ENCODE measurements at regions not wholly inside any gene's neighbourhood (a gene's known extent, or its start where the extent isn't known, plus 50 kb on each side); places are given as distances from the start of the nearest gene placed in this dataset.

- in situ Hi-C loops (cut with HindIII; ENCODE audit: low sequenced_read_pairs): no loop called here
Measured at GRCh38 chr2:217396165-217396564, 536.3 kb upstream of the TNP1 start.

GRCh38 chr2:217394510-217395351, 534.9 kb upstream of the TNP1 start:
- in situ Hi-C loops (cut with HindIII; ENCODE audit: low sequenced_read_pairs): no loop called here

GRCh38 chr2:217393585-217394032, 533.7 kb upstream of the TNP1 start:
- in situ Hi-C loops (cut with HindIII; ENCODE audit: low sequenced_read_pairs): no loop called here

- in situ Hi-C loops (cut with HindIII; ENCODE audit: low sequenced_read_pairs): no loop called here
Measured at GRCh38 chr2:217392930-217393584, 533.2 kb upstream of the TNP1 start.

- in situ Hi-C loops (cut with HindIII; ENCODE audit: low sequenced_read_pairs): loop anchor here (5.0 kb wide), 1 partner anchor 49 kb away; no protein-coding TSS in a partner anchor
Measured at GRCh38 chr2:217387776-217388387, 528.0 kb upstream of the TNP1 start.

- in situ Hi-C loops (cut with HindIII; ENCODE audit: low sequenced_read_pairs): loop anchor here (5.0 kb wide), 1 partner anchor 51 kb away; no protein-coding TSS in a partner anchor
Measured at GRCh38 chr2:217386041-217386440, 526.2 kb upstream of the TNP1 start.

- in situ Hi-C loops (cut with HindIII; ENCODE audit: low sequenced_read_pairs): no loop called here
Measured at GRCh38 chr2:217383620-217384019, 523.8 kb upstream of the TNP1 start.

- in situ Hi-C loops (cut with HindIII; ENCODE audit: low sequenced_read_pairs): no loop called here
Measured at GRCh38 chr2:217382794-217383193, 522.9 kb upstream of the TNP1 start.

GRCh38 chr2:217379807-217380206, 519.9 kb upstream of the TNP1 start:
- in situ Hi-C loops (cut with HindIII; ENCODE audit: low sequenced_read_pairs): no loop called here

GRCh38 chr2:217372794-217373193, 512.9 kb upstream of the TNP1 start:
- in situ Hi-C loops (cut with HindIII; ENCODE audit: low sequenced_read_pairs): no loop called here

GRCh38 chr2:217371781-217372213, 511.9 kb upstream of the TNP1 start:
- in situ Hi-C loops (cut with HindIII; ENCODE audit: low sequenced_read_pairs): no loop called here

GRCh38 chr2:217370391-217370790, 510.5 kb upstream of the TNP1 start:
- in situ Hi-C loops (cut with HindIII; ENCODE audit: low sequenced_read_pairs): no loop called here

GRCh38 chr2:217367464-217367863, 507.6 kb upstream of the TNP1 start:
- in situ Hi-C loops (cut with HindIII; ENCODE audit: low sequenced_read_pairs): no loop called here

- in situ Hi-C loops (cut with HindIII; ENCODE audit: low sequenced_read_pairs): no loop called here
Measured at GRCh38 chr2:217366966-217367365, 507.1 kb upstream of the TNP1 start.

GRCh38 chr2:217366266-217366895, 506.5 kb upstream of the TNP1 start:
- in situ Hi-C loops (cut with HindIII; ENCODE audit: low sequenced_read_pairs): no loop called here

- in situ Hi-C loops (cut with HindIII; ENCODE audit: low sequenced_read_pairs): no loop called here
Measured at GRCh38 chr2:217365656-217366055, 505.8 kb upstream of the TNP1 start.

- in situ Hi-C loops (cut with HindIII; ENCODE audit: low sequenced_read_pairs): no loop called here
Measured at GRCh38 chr2:217364224-217364623, 504.4 kb upstream of the TNP1 start.

GRCh38 chr2:217363470-217363869, 503.6 kb upstream of the TNP1 start:
- in situ Hi-C loops (cut with HindIII; ENCODE audit: low sequenced_read_pairs): no loop called here

GRCh38 chr2:217362710-217363109, 502.8 kb upstream of the TNP1 start:
- in situ Hi-C loops (cut with HindIII; ENCODE audit: low sequenced_read_pairs): no loop called here

- in situ Hi-C loops (cut with HindIII; ENCODE audit: low sequenced_read_pairs): no loop called here
Measured at GRCh38 chr2:217362286-217362685, 502.4 kb upstream of the TNP1 start.

- in situ Hi-C loops (cut with HindIII; ENCODE audit: low sequenced_read_pairs): no loop called here
Measured at GRCh38 chr2:217361483-217361880, 501.6 kb upstream of the TNP1 start.

Measured in endothelial cell of hepatic sinusoid (primary cell).